ENCODE measurements at regions not wholly inside any gene's neighbourhood (a gene's known extent, or its start where the extent isn't known, plus 50 kb on each side); places are given as distances from the start of the nearest gene placed in this dataset.

DNA sequence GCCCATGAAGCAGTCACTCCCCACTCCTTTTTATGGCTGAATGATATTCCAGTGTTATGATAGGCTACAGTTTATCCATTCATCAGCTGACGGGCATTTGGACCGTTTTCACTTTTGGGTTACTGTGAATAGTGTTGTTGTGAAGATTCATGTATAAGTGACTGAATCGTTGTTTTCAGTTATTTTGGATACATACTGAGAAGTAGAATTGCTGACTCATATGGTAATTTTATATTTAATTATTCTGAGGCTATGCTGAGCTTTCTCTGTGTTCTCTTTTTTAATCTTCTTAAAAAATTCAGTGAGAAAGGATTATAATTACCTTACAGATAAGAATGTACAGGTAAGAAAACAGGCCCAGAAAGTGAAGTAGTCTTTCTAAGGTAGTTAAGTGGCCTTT is 117.9 kb upstream of the MPHOSPH6 start:
- Histone ChIP-seq H3K4me3 (no peak overlapping the region), H3K4me2 (ENCODE audit: insufficient read depth, low read length) (no peak overlapping the region), H3K27ac (ENCODE audit: extremely low read depth, low read depth, low read length) (no peak overlapping the region), H4K20me1 (replicated peaks; ENCODE audit: control insufficient read depth, insufficient read depth, low read length) (no peaks in the 10 kb centered on the region), H3K9me3 (replicated peaks; ENCODE audit: control insufficient read depth, insufficient read depth, low read depth, low read length) (no peaks in the 10 kb centered on the region), H3K4me1 (replicated peaks in 1 of 2; ENCODE audit: control insufficient read depth in 2 of 2, insufficient read depth in 2 of 2, low read length in 2 of 2) (no peaks in the 10 kb centered on the region), H2AFZ (ENCODE audit: low read depth, low read length) (no peak overlapping the region), H3K79me2 (ENCODE audit: control insufficient read depth, insufficient read depth, low read length) (no peaks in the 10 kb centered on the region), H3K36me3 (ENCODE audit: control insufficient read depth, insufficient read depth, low read length) (no peaks in the 10 kb centered on the region), H3K27me3 (ENCODE audit: control insufficient read depth in 2 of 2, insufficient read depth in 2 of 2, low read length in 2 of 2) (no peaks in the 10 kb centered on the region), H3K9me1 (ENCODE audit: control insufficient read depth, insufficient read depth, low read length) (no peaks in the 10 kb centered on the region), H3K9ac (ENCODE audit: insufficient read depth in 1 of 2, low read depth in 2 of 2, low read length in 2 of 2) (no peak overlapping the region)
- ChIA-PET CTCF (ENCODE audit: low intra/inter-chr PET ratio) (no interaction called here), POLR2A (no interaction called here)
- BruUV-seq (replicated peaks) = no TSS peak
- intact Hi-C loops (cut with micrococcal nuclease) (no loop called here), in situ Hi-C loops (cut with MboI) (no loop called here)
- FAIRE-seq = no peak
- no peak for DNase-seq (ENCODE audit: extremely low read depth in 1 of 4, low spot score in 3 of 4)
- no peak for TF ChIP-seq FOS (IDR thresholded peaks at IDR 0.05; ENCODE audit: extremely low read depth, insufficient read length)
- TF ChIP-seq, protein P1, sequence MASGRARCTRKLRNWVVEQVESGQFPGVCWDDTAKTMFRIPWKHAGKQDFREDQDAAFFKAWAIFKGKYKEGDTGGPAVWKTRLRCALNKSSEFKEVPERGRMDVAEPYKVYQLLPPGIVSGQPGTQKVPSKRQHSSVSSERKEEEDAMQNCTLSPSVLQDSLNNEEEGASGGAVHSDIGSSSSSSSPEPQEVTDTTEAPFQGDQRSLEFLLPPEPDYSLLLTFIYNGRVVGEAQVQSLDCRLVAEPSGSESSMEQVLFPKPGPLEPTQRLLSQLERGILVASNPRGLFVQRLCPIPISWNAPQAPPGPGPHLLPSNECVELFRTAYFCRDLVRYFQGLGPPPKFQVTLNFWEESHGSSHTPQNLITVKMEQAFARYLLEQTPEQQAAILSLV (tag; IDR thresholded peaks at IDR 0.05) = no peak
- TF ChIP-seq, protein P2, sequence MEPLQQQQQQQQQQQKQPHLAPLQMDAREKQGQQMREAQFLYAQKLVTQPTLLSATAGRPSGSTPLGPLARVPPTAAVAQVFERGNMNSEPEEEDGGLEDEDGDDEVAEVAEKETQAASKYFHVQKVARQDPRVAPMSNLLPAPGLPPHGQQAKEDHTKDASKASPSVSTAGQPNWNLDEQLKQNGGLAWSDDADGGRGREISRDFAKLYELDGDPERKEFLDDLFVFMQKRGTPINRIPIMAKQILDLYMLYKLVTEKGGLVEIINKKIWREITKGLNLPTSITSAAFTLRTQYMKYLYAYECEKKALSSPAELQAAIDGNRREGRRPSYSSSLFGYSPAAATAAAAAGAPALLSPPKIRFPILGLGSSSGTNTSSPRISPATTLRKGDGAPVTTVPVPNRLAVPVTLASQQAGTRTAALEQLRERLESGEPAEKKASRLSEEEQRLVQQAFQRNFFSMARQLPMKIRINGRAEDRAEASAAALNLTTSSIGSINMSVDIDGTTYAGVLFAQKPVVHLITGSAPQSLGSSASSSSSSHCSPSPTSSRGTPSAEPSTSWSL (CRISPR knock-in tag; IDR thresholded peaks at IDR 0.05; ENCODE audit: borderline replicate concordance) = no peak
- no peak for TF ChIP-seq ARID2 (IDR thresholded peaks at IDR 0.05)
- peak; percentile 65 for TF ChIP-seq ZNF316 (IDR thresholded peaks at IDR 0.05)
- TF ChIP-seq C11orf30 (IDR thresholded peaks at IDR 0.05; ENCODE audit: low read depth) = peak; percentile 45; the same call in 1 of the 2 replicates
- TF ChIP-seq CHCHD3 (CRISPR knock-in tag; IDR thresholded peaks at IDR 0.05) = no peak
- TF ChIP-seq U2AF2 (optimal IDR thresholded peaks at IDR 0.05; ENCODE audit: low read depth, low read length) = no peak
- TF ChIP-seq, protein P3, sequence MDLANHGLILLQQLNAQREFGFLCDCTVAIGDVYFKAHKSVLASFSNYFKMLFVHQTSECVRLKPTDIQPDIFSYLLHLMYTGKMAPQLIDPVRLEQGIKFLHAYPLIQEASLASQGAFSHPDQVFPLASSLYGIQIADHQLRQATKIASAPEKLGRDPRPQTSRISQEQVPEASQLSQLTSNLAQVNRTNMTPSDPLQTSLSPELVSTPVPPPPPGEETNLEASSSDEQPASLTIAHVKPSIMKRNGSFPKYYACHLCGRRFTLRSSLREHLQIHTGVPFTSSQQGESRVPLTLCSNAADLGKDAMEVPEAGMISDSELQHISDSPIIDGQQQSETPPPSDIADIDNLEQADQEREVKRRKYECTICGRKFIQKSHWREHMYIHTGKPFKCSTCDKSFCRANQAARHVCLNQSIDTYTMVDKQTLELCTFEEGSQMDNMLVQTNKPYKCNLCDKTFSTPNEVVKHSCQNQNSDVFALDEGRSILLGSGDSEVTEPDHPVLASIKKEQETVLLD (IDR thresholded peaks at IDR 0.05) = no peak
- TF ChIP-seq MAFG (tag; conservative IDR thresholded peaks at IDR 0.05) = peak; percentile 50
- no peak for TF ChIP-seq BMI1 (IDR thresholded peaks at IDR 0.05; ENCODE audit: low read length)
- TF ChIP-seq STAT5B (CRISPR knock-in tag; IDR thresholded peaks at IDR 0.05) = no peak
- TF ChIP-seq HNRNPL (IDR thresholded peaks at IDR 0.05; ENCODE audit: low read depth, low read length) = no peak
- TF ChIP-seq CTBP1 (IDR thresholded peaks at IDR 0.05; ENCODE audit: borderline replicate concordance) = no peak
- no peak for TF ChIP-seq MAFK (IDR thresholded peaks at IDR 0.05; ENCODE audit: low read length)
- no peak for TF ChIP-seq PRMT5 (CRISPR knock-in tag; IDR thresholded peaks at IDR 0.05)
- TF ChIP-seq CBFA2T3 (IDR thresholded peaks at IDR 0.05) = no peak
- TF ChIP-seq, protein P4, sequence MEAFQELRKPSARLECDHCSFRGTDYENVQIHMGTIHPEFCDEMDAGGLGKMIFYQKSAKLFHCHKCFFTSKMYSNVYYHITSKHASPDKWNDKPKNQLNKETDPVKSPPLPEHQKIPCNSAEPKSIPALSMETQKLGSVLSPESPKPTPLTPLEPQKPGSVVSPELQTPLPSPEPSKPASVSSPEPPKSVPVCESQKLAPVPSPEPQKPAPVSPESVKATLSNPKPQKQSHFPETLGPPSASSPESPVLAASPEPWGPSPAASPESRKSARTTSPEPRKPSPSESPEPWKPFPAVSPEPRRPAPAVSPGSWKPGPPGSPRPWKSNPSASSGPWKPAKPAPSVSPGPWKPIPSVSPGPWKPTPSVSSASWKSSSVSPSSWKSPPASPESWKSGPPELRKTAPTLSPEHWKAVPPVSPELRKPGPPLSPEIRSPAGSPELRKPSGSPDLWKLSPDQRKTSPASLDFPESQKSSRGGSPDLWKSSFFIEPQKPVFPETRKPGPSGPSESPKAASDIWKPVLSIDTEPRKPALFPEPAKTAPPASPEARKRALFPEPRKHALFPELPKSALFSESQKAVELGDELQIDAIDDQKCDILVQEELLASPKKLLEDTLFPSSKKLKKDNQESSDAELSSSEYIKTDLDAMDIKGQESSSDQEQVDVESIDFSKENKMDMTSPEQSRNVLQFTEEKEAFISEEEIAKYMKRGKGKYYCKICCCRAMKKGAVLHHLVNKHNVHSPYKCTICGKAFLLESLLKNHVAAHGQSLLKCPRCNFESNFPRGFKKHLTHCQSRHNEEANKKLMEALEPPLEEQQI (IDR thresholded peaks at IDR 0.05) = no peak
- ATAC-seq = no peak
- WGBS (ENCODE audit: insufficient coverage, low coverage, missing lambda C conversion rate) = 0% methylated on average over 3 of the region's 3 CpGs

All from K562 (cell line).